IPS-NIHi7 (cell line): ENCODE measurements at regions not wholly inside any gene's neighbourhood (a gene's known extent, or its start where the extent isn't known, plus 50 kb on each side); places are given as distances from the start of the nearest gene placed in this dataset.
A peak's percentile ranks its signal among the peaks of the same experiment; 100 is the strongest.

Experiments used
- DNase-seq: peaks from one replicate; pipeline ENCODE4 v3.0.0; 2012; ENCODE audit warnings: mixed read lengths; ENCODE audit errors: extremely low spot score

GRCh38 chr14:101449114-101449513, 112.2 kb upstream of the DIO3 start:
- no peak for DNase-seq

GRCh38 chr14:101451166-101451565, 110.1 kb upstream of the DIO3 start:
- DNase-seq: no peak

DNA sequence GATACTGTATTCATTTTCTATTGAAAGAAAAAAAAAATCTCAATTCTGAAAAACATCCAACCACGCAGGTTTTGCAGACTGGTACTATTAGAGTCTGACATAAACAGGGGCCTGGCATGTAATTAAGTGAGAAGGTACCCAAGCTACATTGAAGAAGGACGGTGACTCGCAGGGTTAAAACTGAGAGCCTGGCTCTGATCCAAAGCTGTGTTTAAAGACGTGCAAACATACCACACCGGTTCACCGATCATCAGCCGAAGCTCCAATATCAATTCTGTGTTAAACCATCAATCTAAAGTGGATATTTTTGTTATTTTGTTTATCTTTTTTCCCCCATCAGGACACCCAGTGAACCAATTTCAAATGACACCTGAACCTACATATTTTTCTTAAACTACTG, 108.1 kb upstream of the DIO3 start:
- no peak for DNase-seq

DNA sequence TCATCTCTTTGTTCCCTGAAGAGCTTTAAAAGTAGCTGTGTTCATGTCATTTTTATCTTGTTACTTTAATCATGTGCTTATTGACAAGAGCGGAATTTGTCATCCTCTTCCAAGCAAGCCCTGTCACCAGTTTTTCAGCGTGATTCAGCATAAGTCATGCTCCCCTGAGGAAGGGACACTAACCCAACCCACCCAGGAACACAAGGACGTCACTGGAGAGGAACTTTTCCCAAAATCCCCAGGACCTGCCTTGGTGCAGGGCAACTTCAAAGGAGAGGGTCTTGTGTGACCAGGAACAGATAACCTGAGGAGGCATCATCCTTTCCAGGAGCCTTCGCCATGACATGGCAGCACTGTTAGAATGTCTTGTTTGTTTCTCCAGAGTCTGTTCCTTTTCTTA, 107.1 kb upstream of the DIO3 start:
- DNase-seq: no peak

- DNase-seq: peak; percentile 66
Observed at GRCh38 chr14:101456246-101457175, 104.8 kb upstream of the DIO3 start.

DNA sequence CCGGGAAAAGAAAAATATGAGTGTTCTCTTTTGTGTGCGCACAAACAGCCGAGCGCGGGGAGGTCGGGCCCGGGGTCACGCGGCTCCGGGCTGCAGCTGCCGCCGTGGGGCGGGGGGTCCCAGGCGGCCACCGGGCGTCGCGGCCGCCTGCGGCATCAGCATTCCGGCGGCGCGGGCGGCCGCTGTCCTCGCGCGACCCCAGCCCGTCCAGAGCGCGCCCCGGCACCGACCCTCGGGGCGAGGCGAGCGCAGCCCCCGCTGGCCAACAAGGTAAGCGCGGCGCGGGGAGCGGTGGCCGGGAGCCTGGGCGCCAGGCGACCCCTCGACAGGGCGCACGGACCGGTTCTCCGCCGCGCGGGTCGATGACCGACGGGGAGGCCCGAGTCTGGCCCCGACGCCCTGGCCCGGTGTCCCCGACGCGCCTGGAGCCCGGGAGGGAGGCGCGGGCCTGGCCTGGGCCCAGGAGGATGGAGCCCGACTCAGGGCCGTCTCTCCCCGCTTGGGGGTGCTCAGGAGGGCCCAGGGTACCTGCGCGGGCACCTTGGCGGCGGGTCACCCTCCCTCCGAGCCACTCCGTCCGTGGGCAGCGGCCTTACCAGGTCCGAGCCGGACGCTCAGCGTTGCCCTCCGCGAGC, 103.9 kb upstream of the DIO3 start:
- peak; percentile 37 for DNase-seq

DNA sequence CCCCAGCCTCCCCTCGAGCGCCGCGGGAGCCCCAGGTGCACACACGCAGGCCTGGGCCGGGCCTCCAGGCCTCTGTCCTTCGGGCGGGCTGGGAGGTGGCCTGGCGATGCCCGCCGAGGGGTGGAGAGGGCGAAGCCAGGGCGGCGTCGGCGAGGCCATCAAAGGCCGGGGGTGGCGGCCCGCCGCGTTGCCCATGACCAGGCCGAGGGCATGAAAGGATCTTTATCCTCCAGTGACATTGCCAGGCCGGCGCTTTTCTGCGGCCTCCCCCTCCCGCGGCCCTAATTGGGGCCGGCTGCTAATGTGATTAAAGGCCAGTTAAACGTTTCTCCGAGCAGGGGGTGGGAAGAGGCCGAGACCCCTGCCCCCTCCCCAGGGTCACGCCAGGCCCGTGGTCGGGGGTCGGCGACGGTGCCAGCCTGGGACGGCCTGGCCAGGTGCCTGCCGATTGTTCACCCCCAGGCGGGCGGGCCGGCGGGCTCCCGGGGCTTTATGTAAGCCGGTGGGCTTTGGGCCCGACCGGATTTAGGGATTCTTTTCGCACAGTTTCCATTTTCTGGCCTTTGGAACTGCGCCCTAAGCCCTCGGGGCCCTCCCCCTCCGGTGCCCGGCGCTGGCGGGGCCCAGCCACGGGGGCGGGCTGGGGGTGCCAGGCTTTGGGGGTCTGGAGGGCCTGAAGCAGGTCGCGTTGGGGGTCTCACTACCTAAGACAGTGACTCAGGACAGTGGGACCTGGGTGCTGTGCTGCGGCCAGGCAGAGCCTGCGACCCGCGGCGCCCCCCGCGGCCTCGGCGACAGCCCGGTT, 103.2 kb upstream of the DIO3 start:
- no peak for DNase-seq

DNA sequence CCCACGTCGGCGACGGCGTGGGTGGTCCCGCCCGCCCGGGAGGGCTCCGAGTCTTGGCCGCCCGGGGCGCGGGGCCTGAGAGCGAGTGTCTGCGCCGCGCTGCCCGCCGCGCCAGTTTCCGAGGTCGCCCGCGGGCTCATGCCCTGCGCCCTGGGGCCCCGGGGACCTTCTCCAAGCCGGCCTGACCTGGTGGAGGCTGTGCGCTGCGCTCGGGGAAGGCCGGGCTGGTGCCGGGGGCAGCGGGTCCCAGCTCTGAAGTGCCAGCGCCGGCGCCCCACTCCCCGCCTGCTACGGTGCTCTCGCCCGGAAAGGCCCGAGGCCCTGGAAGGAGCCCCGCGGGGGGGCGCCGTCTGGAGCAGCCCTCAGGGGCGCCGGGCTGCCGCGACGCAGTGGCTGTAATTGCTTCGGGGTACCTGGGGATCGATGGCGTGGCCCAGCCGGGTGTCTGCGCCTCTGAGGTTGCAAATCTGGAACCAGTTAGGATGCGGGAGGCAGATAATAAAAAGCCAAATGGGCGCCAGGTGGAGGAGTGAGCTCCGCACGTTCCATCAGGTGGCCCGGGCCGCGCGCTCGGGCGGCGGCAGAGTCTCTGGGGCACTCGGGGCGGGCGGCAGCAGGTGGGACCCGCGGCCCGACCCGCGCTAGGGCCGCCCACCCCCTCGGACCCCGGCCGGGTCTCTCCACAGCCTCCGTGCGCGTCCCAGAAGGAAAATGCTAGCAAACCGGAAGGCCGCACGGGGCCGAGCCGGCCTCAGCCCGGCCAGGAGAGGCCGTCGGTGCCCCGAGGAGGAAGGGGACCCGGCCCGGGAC, 102.3 kb upstream of the DIO3 start:
- DNase-seq: peak; percentile 45

DNA sequence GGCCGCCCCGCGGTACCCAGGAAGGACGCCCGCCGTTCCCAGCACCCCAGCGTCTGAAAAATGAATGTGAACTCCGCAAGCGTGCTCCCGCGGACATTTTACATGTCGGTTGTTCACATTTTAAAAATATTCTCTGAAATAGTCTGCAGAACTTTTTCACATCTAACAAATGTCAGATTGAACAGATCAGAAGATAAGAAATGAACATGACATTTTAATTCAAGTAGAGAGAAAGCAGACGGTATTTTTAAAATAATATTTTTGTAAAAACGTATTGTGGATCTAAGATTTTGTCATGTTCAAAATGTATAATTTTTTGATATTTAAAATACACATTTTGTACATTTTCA, 101.8 kb upstream of the DIO3 start:
- no peak for DNase-seq

DNA sequence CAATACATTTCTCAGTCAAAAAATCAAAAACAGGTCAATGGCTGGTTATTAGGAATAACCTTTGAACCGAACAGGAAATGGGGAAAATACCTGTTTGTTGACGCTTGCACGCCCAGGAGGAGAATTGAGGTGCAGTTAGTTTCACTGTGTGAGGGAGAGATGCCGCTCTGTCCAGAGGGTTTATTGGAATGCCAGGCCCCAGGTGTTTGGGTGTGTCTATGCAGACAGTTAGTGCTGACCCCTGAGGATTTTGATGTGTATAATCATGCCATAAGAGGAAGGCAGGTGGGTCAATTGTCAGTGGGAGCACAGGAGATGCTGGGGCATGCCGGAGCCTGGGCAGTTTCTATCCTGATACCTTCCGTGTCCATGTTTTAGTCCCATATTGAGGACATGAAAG, 100.8 kb upstream of the DIO3 start:
- no peak for DNase-seq

- DNase-seq: no peak
Observed at GRCh38 chr14:101460986-101461750, 100.1 kb upstream of the DIO3 start.

- DNase-seq: no peak
Observed at GRCh38 chr14:101461891-101462290, 99.4 kb upstream of the DIO3 start.

- no peak for DNase-seq
Observed at GRCh38 chr14:101462726-101463565, 98.3 kb upstream of the DIO3 start.

DNA sequence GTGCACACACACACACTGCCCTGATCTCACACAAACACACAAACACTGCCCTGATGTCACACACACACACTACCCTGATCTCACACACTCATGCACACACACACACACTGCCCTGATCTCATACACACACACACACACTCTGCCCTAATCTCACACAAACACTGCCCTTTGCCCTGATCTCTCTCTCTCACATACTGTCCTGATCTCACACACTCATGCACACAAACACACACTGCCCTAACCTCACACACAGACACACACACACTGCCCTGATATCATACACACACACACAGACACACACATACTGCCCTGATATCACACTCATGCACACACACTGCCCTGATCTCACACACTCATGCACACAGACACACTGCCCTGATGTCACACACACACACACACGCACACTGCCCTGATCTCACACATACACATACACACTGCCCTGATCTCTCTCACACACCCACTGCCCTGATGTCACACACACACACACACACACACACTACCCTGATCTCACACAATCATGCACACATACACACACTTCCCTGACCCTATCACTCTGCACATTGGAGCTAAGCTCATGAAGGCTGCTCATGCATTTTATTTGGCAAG, 97.6 kb upstream of the DIO3 start:
- DNase-seq: no peak

- DNase-seq: no peak
Observed at GRCh38 chr14:101464310-101464983, 96.8 kb upstream of the DIO3 start.

GRCh38 chr14:101464984-101465794, 96.1 kb upstream of the DIO3 start:
- no peak for DNase-seq

GRCh38 chr14:101465795-101466448, 95.4 kb upstream of the DIO3 start:
- DNase-seq: no peak
